ENCODE measurements at regions not wholly inside any gene's neighbourhood (a gene's known extent, or its start where the extent isn't known, plus 50 kb on each side); places are given as distances from the start of the nearest gene placed in this dataset.

- no peak overlapping the region for H3K27ac ChIP-seq (ENCODE audit: low read depth, low read length, poor library complexity, severe bottlenecking)
- no peak overlapping the region for H3K4me3 ChIP-seq (ENCODE audit: low read depth, low read length, poor library complexity, severe bottlenecking)
- no peaks in the 10 kb centered on the region for H3K36me3 ChIP-seq (ENCODE audit: insufficient read depth, low read length)
- no peaks in the 10 kb centered on the region for H3K27me3 ChIP-seq (ENCODE audit: insufficient read depth, low read length)
- TF ChIP-seq, protein P1, sequence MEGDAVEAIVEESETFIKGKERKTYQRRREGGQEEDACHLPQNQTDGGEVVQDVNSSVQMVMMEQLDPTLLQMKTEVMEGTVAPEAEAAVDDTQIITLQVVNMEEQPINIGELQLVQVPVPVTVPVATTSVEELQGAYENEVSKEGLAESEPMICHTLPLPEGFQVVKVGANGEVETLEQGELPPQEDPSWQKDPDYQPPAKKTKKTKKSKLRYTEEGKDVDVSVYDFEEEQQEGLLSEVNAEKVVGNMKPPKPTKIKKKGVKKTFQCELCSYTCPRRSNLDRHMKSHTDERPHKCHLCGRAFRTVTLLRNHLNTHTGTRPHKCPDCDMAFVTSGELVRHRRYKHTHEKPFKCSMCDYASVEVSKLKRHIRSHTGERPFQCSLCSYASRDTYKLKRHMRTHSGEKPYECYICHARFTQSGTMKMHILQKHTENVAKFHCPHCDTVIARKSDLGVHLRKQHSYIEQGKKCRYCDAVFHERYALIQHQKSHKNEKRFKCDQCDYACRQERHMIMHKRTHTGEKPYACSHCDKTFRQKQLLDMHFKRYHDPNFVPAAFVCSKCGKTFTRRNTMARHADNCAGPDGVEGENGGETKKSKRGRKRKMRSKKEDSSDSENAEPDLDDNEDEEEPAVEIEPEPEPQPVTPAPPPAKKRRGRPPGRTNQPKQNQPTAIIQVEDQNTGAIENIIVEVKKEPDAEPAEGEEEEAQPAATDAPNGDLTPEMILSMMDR (IDR thresholded peaks at IDR 0.05; ENCODE audit: low read length), result no peak
- no peak for TF ChIP-seq EZH2 (IDR thresholded peaks at IDR 0.05; ENCODE audit: borderline replicate concordance, low read length)
- no peaks in the 10 kb centered on the region for H3K4me1 ChIP-seq (ENCODE audit: insufficient read depth, low read length, severe bottlenecking)
- no peaks in the 10 kb centered on the region for H3K9me2 ChIP-seq (ENCODE audit: low read depth, low read length)
- H3K4me2 ChIP-seq (ENCODE audit: low read length), result no peak overlapping the region
- no peaks in the 10 kb centered on the region for H4K20me1 ChIP-seq (ENCODE audit: insufficient read depth, low read length)
- H3F3A ChIP-seq (ENCODE audit: insufficient read depth, low read length), result no peaks in the 10 kb centered on the region
- H3K79me2 ChIP-seq (ENCODE audit: insufficient read depth, low read length), result no peaks in the 10 kb centered on the region
- H3K9me3 ChIP-seq (ENCODE audit: low read length), result no peaks in the 10 kb centered on the region
- H3K9ac ChIP-seq (ENCODE audit: low read length), result no peak overlapping the region
- H2AFZ ChIP-seq (ENCODE audit: low read length), result no peak overlapping the region
Measured at GRCh38 chr7:35411331-35411730, 157.4 kb upstream of the TBX20 start.

- TF ChIP-seq, protein P1 (IDR thresholded peaks at IDR 0.05; ENCODE audit: low read length), result no peak
- TF ChIP-seq EZH2 (IDR thresholded peaks at IDR 0.05; ENCODE audit: borderline replicate concordance, low read length), result no peak
- Histone ChIP-seq H3K9ac (ENCODE audit: low read length) (no peak overlapping the region), H3K27me3 (ENCODE audit: insufficient read depth, low read length) (no peaks in the 10 kb centered on the region), H3K79me2 (ENCODE audit: insufficient read depth, low read length) (no peaks in the 10 kb centered on the region), H2AFZ (ENCODE audit: low read length) (no peak overlapping the region), H3K4me1 (ENCODE audit: insufficient read depth, low read length, severe bottlenecking) (no peaks in the 10 kb centered on the region), H3K36me3 (ENCODE audit: insufficient read depth, low read length) (no peaks in the 10 kb centered on the region), H3K4me2 (ENCODE audit: low read length) (no peak overlapping the region), H3K4me3 (ENCODE audit: low read depth, low read length, poor library complexity, severe bottlenecking) (no peak overlapping the region), H3K9me3 (ENCODE audit: low read length) (no peaks in the 10 kb centered on the region), H3F3A (ENCODE audit: insufficient read depth, low read length) (no peaks in the 10 kb centered on the region), H4K20me1 (ENCODE audit: insufficient read depth, low read length) (no peaks in the 10 kb centered on the region), H3K27ac (ENCODE audit: low read depth, low read length, poor library complexity, severe bottlenecking) (no peak overlapping the region), H3K9me2 (ENCODE audit: low read depth, low read length) (no peaks in the 10 kb centered on the region)
Measured at GRCh38 chr7:35405461-35405860, 151.6 kb upstream of the TBX20 start.

DNA sequence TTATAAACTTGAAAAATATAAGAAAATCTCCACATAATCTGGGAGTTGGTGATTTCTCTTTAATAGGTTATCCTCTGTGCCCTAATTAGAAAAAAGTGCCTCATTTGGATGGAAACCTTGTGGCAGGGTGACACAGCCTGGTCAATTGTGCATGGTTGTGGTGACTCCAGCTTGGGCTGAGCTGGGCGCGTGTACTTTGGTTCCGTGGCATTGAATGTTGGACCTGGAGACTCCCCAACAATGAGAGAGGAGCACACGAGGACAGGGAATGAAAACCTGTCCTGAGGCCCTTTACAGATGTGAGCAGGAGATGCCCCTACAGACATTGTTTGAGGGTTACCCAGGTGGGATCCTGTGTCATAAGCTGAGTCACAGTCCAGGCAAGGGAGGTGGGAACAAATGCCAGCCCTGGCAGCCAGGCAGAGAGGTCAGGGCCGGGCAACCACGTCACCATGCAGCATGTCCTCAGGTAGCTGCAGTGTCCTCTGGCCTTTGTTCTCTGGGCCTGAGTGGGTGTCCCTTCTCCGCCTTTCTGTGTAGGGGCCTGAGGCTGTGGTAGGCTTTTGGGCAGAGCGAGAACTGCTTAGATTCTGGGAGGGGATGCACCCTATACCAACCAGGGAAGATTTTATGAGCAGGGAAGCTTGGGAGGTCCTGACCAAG is 147.4 kb upstream of the TBX20 start:
- H3F3A ChIP-seq (ENCODE audit: insufficient read depth, low read length), result no peaks in the 10 kb centered on the region
- H3K9me3 ChIP-seq (ENCODE audit: low read length), result no peaks in the 10 kb centered on the region
- no peak overlapping the region for H3K27ac ChIP-seq (ENCODE audit: low read depth, low read length, poor library complexity, severe bottlenecking)
- no peaks in the 10 kb centered on the region for H3K4me1 ChIP-seq (ENCODE audit: insufficient read depth, low read length, severe bottlenecking)
- no peak overlapping the region for H3K4me2 ChIP-seq (ENCODE audit: low read length)
- no peaks in the 10 kb centered on the region for H3K27me3 ChIP-seq (ENCODE audit: insufficient read depth, low read length)
- no peaks in the 10 kb centered on the region for H3K9me2 ChIP-seq (ENCODE audit: low read depth, low read length)
- H2AFZ ChIP-seq (ENCODE audit: low read length), result no peak overlapping the region
- no peak for TF ChIP-seq EZH2 (IDR thresholded peaks at IDR 0.05; ENCODE audit: borderline replicate concordance, low read length)
- TF ChIP-seq, protein P1 (IDR thresholded peaks at IDR 0.05; ENCODE audit: low read length), result no peak
- H3K36me3 ChIP-seq (ENCODE audit: insufficient read depth, low read length), result no peaks in the 10 kb centered on the region
- H3K9ac ChIP-seq (ENCODE audit: low read length), result no peak overlapping the region
- H3K4me3 ChIP-seq (ENCODE audit: low read depth, low read length, poor library complexity, severe bottlenecking), result no peak overlapping the region
- no peaks in the 10 kb centered on the region for H4K20me1 ChIP-seq (ENCODE audit: insufficient read depth, low read length)
- H3K79me2 ChIP-seq (ENCODE audit: insufficient read depth, low read length), result no peaks in the 10 kb centered on the region

Measured in OCI-LY1 (cell line).